D341Med (cell line): ENCODE measurements at regions not wholly inside any gene's neighbourhood (a gene's known extent, or its start where the extent isn't known, plus 50 kb on each side); places are given as distances from the start of the nearest gene placed in this dataset.
"Not testable (repeated sequence)": the region's sequence is repeated elsewhere in the genome, so short reads cannot be mapped to it uniquely, and the experiment has no call there.

Experiments
- DNase-seq: peaks from one replicate; pipeline ENCODE4 v3.0.0; 2012; ENCODE audit warnings: low spot score

DNA sequence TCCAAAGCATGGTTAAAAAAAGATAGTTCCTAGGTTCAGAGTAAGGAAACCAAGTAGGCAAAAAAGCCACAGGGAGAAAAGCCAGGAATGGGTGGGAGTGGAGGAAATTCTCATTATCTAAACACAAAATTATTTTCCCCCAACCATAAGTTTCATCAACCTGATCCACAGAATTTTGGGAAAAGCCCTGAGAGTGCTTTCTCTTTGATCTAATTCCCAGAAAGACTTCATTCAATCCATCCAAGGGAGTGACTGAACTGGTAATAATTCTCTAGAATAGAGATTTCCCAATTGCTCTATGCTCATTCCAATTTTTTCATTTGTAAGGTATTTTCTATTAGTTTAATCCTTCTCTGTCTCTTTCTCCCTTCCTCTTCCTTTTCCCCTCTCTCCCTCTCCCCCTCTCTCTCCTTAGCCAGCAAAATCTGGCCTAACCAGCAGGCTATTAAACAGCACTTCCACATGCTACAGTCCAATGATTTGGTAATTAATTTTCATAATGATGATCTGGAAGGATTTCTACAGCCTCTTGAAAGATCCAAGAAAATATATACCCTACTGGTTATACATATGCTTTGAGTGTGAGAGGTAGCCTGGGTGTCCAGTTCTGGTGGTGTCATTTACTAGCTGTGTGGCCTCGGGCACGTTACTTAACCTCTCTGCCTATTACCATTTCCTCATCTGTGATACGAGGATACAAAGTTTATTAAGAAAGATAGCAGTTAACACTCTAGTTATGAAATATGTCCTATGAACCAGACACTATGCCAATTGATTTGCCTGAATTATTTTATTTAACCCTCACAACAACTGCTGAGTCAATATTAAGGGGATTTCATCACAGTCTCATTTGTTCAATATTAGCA lies 251.5 kb upstream of the RASGEF1B start:
- DNase-seq = no peak

GRCh38 chr4:81722290-81722851 lies 250.7 kb upstream of the RASGEF1B start:
- peak; percentile 84 for DNase-seq

DNA sequence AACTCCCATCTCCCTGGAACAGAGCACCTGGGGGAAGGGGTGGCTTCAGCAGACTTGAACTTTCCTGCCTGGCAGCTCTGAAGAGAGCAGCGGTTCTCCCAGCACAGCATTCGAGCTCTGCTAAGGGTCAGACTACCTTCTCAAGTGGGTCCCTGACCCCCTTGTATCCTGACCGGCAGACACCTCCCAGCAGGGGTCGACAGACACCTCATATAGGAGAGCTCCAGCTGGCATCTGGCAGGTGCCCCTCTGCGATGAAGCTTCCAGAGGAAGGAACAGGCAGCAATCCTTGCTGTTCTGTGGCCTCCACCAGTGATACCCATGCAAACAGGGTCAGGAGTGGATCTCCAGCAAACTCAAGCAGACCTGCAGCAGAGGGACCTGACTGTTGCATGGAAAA lies 244.1 kb upstream of the RASGEF1B start:
- DNase-seq = no peak

DNA sequence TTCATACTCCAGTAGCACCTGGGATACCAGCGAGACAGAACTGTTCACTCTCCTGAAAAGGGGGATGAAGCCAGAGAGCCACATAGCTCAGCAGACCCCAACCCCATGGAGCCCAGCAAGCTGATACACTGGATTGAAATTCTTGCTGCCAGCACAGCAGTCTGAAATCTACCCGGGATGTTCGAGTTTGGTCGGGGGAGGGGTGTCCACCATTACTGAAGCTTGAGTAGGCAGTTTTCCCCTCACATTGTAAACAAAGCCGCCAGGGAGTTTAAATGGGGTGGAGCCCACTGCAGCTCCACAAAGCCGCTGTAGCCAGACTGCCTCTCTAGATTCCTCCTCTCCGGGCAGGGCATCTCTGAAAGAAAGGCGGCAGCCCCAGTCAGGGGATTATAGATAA lies 243.7 kb upstream of the RASGEF1B start:
- DNase-seq = not testable (repeated sequence)

- peak; percentile 41 for DNase-seq
Measured at GRCh38 chr4:81714291-81714690, 242.6 kb upstream of the RASGEF1B start.

GRCh38 chr4:81712714-81713113 lies 241.0 kb upstream of the RASGEF1B start:
- no peak for DNase-seq

- no peak for DNase-seq
Measured at GRCh38 chr4:81704461-81704860, 232.8 kb upstream of the RASGEF1B start.

- no peak for DNase-seq
Measured at GRCh38 chr4:81700189-81700588, 228.5 kb upstream of the RASGEF1B start.

DNA sequence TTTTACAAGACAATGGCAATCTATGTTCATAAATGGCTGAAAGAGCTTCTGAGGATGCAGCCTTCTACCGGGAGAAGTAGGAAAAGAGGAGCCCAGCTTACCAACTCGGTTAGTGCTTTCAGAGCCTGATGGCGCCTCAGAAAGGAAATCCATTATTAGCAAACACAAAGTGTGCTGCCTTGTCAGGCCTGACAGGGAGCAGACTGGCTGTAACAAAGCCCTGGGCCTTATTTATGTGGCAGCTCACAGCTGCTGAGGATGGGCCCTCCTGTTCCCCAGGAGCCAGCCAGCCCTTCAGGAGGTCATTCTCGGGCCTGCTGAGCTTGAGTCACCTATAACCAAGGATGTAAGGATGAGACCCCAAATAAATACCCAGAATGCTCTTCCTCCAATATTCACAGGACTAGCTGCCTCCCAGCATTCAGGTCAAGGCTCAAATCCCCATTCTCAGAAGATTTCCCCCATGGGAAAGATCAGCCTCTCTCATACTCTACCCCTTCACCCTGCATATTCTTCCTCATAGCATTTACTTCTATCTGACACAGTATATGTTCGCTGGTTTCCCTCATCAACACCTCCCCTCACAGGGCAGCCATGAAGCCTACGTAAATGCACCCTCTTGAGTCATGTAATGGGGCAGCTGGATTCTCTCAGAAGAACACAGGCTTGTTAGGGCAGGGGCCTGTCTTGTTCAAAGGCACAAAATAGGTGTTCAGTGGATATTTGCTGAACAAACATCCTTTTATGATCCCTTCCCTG lies 227.0 kb upstream of the RASGEF1B start:
- DNase-seq = no peak

DNA sequence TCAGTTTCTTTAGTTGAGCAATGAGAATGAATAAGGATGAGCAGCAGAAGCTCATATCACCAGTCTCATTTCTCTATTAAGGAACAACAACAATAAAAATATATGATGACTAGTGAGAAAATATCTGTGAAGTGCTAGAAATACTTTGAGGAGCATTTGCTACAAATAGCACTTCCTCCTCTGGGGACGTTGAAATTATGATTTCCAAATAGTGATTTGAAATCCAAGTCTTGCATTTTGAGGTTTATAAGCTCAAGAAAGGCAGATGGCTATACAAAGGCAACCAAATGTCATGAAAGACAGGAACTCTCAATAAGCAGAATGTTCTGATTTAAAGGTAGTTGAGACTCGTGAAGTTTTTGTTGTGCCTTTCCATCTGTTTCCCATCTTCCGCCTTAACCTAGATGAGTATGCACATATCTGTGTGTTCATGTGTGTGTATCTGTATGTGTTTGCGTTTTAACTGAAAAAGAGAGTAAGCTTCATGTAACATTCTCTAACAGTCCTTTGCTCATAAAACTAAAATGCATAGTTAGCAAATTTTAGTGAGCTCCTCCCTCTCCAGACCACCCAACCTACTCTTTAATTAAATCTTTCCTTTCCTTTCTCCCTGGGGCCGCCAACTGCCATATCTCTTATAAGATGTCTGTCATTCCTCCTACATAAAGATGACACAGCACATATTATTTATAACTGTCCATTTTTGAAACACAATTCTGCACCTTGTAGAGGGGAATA lies 222.6 kb upstream of the RASGEF1B start:
- DNase-seq = no peak

DNA sequence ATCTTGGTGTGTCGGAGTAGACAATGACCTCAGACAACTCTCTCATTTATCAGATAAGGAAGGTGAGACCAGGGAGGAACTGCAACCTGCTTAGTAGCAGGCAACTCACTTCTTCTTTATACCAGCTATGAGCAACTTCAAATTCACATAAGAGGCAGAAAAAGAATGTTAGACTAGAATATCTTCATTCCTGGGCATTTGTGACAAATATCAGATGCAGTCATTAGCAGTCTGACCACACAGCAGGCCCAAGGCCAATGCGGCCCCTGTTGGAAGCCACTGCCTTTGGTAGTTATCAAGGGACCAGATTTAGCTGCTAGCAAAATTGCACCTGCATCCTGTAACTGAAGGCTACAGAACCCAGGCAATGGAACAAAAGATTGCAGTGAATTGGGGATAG lies 219.2 kb upstream of the RASGEF1B start:
- DNase-seq = no peak

GRCh38 chr4:81688085-81688484 lies 216.4 kb upstream of the RASGEF1B start:
- DNase-seq = peak; percentile 37

DNA sequence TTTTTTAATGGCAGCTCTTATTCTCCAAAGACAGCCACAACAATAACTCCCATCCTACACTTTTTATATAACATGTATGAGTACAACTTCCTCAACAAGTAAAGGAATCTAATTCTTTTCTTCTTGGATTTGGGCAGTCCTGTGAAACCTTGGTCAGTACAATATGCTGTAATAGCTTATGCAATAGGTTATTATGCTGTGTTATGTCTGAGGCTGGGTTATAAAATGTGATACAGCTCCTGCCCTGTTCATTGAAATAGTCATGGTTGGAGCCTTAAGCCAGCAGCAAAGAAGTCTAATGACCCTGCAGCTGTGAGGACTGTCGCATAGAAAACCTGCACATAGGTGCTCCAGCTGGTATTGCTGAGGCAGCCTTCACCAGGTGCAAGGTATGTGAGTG lies 215.8 kb upstream of the RASGEF1B start:
- no peak for DNase-seq

- no peak for DNase-seq
Measured at GRCh38 chr4:81685104-81685503, 213.4 kb upstream of the RASGEF1B start.

- DNase-seq = peak; percentile 30
Measured at GRCh38 chr4:81684352-81684751, 212.6 kb upstream of the RASGEF1B start.

- DNase-seq = no peak
Measured at GRCh38 chr4:81682492-81682891, 210.8 kb upstream of the RASGEF1B start.

- DNase-seq = no peak
Measured at GRCh38 chr4:81679315-81679714, 207.6 kb upstream of the RASGEF1B start.

DNA sequence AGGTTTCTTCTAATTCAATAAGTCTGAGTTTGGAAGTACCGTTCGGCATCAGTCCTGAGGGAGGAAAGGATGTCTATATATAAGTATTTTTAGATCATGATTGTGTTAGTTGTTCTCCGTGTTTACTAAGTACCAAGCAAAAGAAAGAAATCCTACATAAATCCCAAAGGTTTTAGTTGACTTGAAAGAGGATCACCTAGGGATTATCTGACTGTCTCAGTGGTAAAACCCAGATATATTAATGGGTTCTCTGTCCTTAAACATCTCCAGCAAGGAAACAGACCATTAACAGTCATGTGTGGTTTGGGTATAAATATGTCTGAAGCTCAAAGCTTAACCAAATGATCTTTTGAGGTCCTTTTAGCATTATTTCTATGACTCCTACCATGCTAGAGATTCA lies 207.1 kb upstream of the RASGEF1B start:
- no peak for DNase-seq

- no peak for DNase-seq
Measured at GRCh38 chr4:81676537-81676936, 204.8 kb upstream of the RASGEF1B start.

- DNase-seq = no peak
Measured at GRCh38 chr4:81675791-81676393, 204.2 kb upstream of the RASGEF1B start.

DNA sequence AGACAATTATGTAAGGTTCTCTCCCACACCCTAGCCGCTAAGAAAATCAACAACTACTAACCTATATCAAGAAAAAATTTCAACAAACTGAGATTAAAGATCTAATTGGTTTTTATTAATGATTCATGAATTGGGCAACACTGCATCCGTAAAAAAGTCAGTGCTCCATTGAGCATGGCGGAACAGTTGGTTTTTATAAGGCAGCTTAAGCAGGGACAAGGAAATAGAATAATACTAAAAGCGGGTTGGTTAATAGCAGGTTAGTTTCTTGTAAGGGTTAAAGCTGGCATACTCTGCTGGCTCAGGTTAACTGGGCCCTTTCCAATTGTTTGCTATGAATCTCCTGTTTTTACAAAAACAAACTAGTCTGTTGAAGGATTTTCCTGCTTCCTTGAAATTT lies 202.3 kb upstream of the RASGEF1B start:
- DNase-seq = no peak

DNA sequence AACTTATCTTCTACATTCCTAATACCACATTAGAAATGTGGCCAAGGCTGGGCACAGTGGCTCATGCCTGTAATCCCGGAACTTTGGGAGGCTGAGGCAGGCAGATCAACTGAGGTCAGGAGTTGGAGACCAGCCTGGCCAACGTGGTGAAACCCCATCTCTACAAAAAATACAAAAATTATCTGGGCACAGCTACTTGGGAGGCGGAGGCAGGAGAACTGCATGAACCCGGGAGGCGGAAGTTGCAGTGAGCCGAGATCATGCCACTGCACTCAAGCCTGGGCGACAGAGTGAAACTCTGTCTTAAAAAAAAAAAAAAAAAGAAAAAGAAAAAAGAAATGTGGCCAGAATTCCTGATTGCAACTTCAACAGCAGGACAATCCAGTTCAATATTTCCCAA lies 196.6 kb upstream of the RASGEF1B start:
- DNase-seq = not testable (repeated sequence)
